GM23338 (cell line): ENCODE measurements at regions not wholly inside any gene's neighbourhood (a gene's known extent, or its start where the extent isn't known, plus 50 kb on each side); places are given as distances from the start of the nearest gene placed in this dataset.

Experiments used
- ATAC-seq: fragments of 200-7000 bp; cut with Tn5 transposase; 3 replicates; pipeline ENCODE4 v1.9.1; 2020
- DNase-seq: peaks from one replicate; pipeline ENCODE4 v3.0.0-alpha.2; 2015; ENCODE audit warnings: low spot score
- H2AFZ ChIP-seq: fragments of 200-600 bp; sonication (generic); 2 replicates; pipeline ENCODE4 v1.8.0; 2016; ENCODE audit warnings: antibody characterized with exemption, mild to moderate bottlenecking, moderate library complexity
- H3F3A ChIP-seq: fragments of 200-600 bp; sonication (generic); replicated peaks from 2 replicates; pipeline ENCODE4 v1.8.0; 2017; ENCODE audit warnings: antibody characterized with exemption, mixed run types, low read depth
- H3K27ac ChIP-seq: fragments of 200-600 bp; sonication (generic); 2 replicates; pipeline ENCODE4 v1.6.1; 2016; ENCODE audit warnings: low read depth
- H3K27me3 ChIP-seq: fragments of 200-600 bp; sonication (generic); 2 replicates; pipeline ENCODE4 v1.8.0; 2016; ENCODE audit warnings: mild to moderate bottlenecking, mixed run types, moderate library complexity; ENCODE audit not compliant: insufficient read depth
- H3K36me3 ChIP-seq: fragments of 200-600 bp; sonication (generic); 2 replicates; pipeline ENCODE4 v1.8.0; 2016; ENCODE audit warnings: mild to moderate bottlenecking; ENCODE audit not compliant: insufficient read depth
- H3K4me1 ChIP-seq: fragments of 200-600 bp; sonication (generic); 2 replicates; pipeline ENCODE4 v1.8.0; 2016; ENCODE audit warnings: mild to moderate bottlenecking, moderate library complexity; ENCODE audit not compliant: insufficient read depth
- H3K4me2 ChIP-seq: fragments of 200-600 bp; sonication (generic); 2 replicates; pipeline ENCODE4 v1.7.1; 2017; ENCODE audit warnings: mixed run types
- H3K4me3 ChIP-seq: fragments of 200-600 bp; sonication (generic); 2 replicates; pipeline ENCODE4 v1.6.1; 2016; ENCODE audit warnings: mixed run types
- H3K79me2 ChIP-seq: fragments of 200-600 bp; sonication (generic); replicated peaks from 2 replicates; pipeline ENCODE4 v1.8.0; 2017; ENCODE audit warnings: mild to moderate bottlenecking; ENCODE audit not compliant: insufficient read depth
- H3K9me2 ChIP-seq: fragments of 200-600 bp; sonication (generic); 2 replicates; pipeline ENCODE4 v1.8.0; 2017; ENCODE audit not compliant: insufficient read depth
- H4K20me1 ChIP-seq: fragments of 200-600 bp; sonication (generic); replicated peaks from 2 replicates; pipeline ENCODE4 v1.8.0; 2017; ENCODE audit warnings: mild to moderate bottlenecking; ENCODE audit not compliant: insufficient read depth
- H3K27ac Mint-ChIP-seq: 2 replicates; pipeline ENCODE4 v1.8.0; 2020; ENCODE audit warnings: inconsistent platforms, mild to moderate bottlenecking, moderate library complexity, mixed read lengths
- H3K27me3 Mint-ChIP-seq: 3 replicates; pipeline ENCODE4 v1.8.0; 2022; ENCODE audit warnings: low read depth, mild to moderate bottlenecking, moderate library complexity, mixed read lengths, inconsistent platforms; ENCODE audit not compliant: insufficient read depth, poor library complexity
- H3K36me3 Mint-ChIP-seq: 3 replicates; pipeline ENCODE4 v1.8.0; 2021; ENCODE audit warnings: low read depth, mild to moderate bottlenecking, inconsistent platforms, moderate library complexity, mixed read lengths
- H3K4me1 Mint-ChIP-seq: 3 replicates; pipeline ENCODE4 v1.8.0; 2020; ENCODE audit warnings: mild to moderate bottlenecking, inconsistent platforms, mixed read lengths
- H3K4me3 Mint-ChIP-seq: 3 replicates; pipeline ENCODE4 v1.8.0; 2021; ENCODE audit warnings: moderate library complexity, mild to moderate bottlenecking, inconsistent platforms, mixed read lengths
- H3K9me3 Mint-ChIP-seq: 3 replicates; pipeline ENCODE4 v1.8.0; 2020; ENCODE audit warnings: moderate library complexity, mild to moderate bottlenecking, inconsistent platforms, mixed read lengths
- CREB1 ChIP-seq: fragments of 250-450 bp; sonication (Bioruptor Pico); IDR thresholded peaks from 2 replicates; pipeline ENCODE4 v1.5.0; 2020; ENCODE audit warnings: low read depth, mild to moderate bottlenecking, moderate library complexity
- NANOG ChIP-seq: IDR thresholded peaks from 2 replicates; pipeline ENCODE4 v1.6.1; 2016; ENCODE audit warnings: antibody characterized with exemption, borderline replicate concordance
- POLR2AphosphoS5 ChIP-seq: IDR thresholded peaks from 2 replicates; pipeline ENCODE4 v1.6.1; 2016; ENCODE audit warnings: antibody characterized with exemption, low read depth
- ZNF114 ChIP-seq: fragments of 250-450 bp; sonication (Bioruptor Pico); IDR thresholded peaks from 2 replicates; pipeline ENCODE4 v1.5.0; 2020; ENCODE audit warnings: mild to moderate bottlenecking, moderate library complexity
- TF ChIP-seq, protein P1 (sequence below): fragments of 250-450 bp; sonication (Bioruptor Pico); IDR thresholded peaks from 2 replicates; pipeline ENCODE4 v1.5.0; 2020; ENCODE audit warnings: mild to moderate bottlenecking, moderate library complexity
- TF ChIP-seq, protein P2 (sequence below): IDR thresholded peaks from one replicate; pipeline ENCODE4 v1.6.1; 2018; ENCODE audit warnings: antibody characterized with exemption; ENCODE audit not compliant: unreplicated experiment
- TF ChIP-seq, protein P3 (sequence below), 2 experiments: fragments of 200-600 bp in 1 of 2; sonication (generic) in 1 of 2; conservative IDR thresholded peaks; 2 replicates each; pipeline versions ENCODE4 v1.5.1 to v1.6.1; 2016 to 2017; ENCODE audit warnings: antibody characterized with exemption in 2 of 2, low read depth in 2 of 2, mild to moderate bottlenecking in 2 of 2, moderate library complexity in 1 of 2

DNA sequence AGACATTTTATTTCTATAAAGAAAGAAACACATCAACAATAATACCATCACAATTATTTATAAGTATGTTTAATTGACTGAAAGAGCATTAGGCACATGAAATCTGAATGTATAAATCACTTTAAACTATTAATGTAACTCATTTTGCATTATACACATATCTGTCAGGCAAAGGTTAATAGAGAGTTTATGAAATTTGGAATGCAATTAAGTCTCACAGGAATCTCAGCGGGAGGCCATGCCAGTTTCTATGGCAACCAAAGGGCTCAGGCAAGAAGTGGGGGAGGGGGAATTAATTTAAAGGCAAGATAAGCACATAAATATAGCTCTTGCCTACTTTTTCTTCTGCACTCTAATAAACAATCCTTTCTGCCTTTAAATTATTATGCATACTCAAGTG lies 152.6 kb downstream of the SLC16A9 start (continued):
- TF ChIP-seq, protein P1, sequence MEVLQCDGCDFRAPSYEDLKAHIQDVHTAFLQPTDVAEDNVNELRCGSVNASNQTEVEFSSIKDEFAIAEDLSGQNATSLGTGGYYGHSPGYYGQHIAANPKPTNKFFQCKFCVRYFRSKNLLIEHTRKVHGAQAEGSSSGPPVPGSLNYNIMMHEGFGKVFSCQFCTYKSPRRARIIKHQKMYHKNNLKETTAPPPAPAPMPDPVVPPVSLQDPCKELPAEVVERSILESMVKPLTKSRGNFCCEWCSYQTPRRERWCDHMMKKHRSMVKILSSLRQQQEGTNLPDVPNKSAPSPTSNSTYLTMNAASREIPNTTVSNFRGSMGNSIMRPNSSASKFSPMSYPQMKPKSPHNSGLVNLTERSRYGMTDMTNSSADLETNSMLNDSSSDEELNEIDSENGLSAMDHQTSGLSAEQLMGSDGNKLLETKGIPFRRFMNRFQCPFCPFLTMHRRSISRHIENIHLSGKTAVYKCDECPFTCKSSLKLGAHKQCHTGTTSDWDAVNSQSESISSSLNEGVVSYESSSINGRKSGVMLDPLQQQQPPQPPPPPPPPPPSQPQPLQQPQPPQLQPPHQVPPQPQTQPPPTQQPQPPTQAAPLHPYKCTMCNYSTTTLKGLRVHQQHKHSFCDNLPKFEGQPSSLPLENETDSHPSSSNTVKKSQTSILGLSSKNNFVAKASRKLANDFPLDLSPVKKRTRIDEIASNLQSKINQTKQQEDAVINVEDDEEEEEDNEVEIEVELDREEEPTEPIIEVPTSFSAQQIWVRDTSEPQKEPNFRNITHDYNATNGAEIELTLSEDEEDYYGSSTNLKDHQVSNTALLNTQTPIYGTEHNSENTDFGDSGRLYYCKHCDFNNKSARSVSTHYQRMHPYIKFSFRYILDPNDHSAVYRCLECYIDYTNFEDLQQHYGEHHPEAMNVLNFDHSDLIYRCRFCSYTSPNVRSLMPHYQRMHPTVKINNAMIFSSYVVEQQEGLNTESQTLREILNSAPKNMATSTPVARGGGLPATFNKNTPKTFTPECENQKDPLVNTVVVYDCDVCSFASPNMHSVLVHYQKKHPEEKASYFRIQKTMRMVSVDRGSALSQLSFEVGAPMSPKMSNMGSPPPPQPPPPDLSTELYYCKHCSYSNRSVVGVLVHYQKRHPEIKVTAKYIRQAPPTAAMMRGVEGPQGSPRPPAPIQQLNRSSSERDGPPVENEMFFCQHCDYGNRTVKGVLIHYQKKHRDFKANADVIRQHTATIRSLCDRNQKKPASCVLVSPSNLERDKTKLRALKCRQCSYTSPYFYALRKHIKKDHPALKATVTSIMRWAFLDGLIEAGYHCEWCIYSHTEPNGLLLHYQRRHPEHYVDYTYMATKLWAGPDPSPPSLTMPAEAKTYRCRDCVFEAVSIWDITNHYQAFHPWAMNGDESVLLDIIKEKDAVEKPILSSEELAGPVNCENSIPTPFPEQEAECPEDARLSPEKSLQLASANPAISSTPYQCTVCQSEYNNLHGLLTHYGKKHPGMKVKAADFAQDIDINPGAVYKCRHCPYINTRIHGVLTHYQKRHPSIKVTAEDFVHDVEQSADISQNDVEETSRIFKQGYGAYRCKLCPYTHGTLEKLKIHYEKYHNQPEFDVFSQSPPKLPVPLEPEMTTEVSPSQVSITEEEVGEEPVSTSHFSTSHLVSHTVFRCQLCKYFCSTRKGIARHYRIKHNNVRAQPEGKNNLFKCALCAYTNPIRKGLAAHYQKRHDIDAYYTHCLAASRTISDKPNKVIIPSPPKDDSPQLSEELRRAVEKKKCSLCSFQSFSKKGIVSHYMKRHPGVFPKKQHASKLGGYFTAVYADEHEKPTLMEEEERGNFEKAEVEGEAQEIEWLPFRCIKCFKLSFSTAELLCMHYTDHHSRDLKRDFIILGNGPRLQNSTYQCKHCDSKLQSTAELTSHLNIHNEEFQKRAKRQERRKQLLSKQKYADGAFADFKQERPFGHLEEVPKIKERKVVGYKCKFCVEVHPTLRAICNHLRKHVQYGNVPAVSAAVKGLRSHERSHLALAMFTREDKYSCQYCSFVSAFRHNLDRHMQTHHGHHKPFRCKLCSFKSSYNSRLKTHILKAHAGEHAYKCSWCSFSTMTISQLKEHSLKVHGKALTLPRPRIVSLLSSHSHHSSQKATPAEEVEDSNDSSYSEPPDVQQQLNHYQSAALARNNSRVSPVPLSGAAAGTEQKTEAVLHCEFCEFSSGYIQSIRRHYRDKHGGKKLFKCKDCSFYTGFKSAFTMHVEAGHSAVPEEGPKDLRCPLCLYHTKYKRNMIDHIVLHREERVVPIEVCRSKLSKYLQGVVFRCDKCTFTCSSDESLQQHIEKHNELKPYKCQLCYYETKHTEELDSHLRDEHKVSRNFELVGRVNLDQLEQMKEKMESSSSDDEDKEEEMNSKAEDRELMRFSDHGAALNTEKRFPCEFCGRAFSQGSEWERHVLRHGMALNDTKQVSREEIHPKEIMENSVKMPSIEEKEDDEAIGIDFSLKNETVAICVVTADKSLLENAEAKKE (CRISPR knock-in tag) = no peak
- TF ChIP-seq CREB1 (CRISPR knock-in tag) = no peak
- no peak for TF ChIP-seq ZNF114 (CRISPR knock-in tag)
- TF ChIP-seq, protein P2, sequence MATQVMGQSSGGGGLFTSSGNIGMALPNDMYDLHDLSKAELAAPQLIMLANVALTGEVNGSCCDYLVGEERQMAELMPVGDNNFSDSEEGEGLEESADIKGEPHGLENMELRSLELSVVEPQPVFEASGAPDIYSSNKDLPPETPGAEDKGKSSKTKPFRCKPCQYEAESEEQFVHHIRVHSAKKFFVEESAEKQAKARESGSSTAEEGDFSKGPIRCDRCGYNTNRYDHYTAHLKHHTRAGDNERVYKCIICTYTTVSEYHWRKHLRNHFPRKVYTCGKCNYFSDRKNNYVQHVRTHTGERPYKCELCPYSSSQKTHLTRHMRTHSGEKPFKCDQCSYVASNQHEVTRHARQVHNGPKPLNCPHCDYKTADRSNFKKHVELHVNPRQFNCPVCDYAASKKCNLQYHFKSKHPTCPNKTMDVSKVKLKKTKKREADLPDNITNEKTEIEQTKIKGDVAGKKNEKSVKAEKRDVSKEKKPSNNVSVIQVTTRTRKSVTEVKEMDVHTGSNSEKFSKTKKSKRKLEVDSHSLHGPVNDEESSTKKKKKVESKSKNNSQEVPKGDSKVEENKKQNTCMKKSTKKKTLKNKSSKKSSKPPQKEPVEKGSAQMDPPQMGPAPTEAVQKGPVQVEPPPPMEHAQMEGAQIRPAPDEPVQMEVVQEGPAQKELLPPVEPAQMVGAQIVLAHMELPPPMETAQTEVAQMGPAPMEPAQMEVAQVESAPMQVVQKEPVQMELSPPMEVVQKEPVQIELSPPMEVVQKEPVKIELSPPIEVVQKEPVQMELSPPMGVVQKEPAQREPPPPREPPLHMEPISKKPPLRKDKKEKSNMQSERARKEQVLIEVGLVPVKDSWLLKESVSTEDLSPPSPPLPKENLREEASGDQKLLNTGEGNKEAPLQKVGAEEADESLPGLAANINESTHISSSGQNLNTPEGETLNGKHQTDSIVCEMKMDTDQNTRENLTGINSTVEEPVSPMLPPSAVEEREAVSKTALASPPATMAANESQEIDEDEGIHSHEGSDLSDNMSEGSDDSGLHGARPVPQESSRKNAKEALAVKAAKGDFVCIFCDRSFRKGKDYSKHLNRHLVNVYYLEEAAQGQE = no peak

DNA sequence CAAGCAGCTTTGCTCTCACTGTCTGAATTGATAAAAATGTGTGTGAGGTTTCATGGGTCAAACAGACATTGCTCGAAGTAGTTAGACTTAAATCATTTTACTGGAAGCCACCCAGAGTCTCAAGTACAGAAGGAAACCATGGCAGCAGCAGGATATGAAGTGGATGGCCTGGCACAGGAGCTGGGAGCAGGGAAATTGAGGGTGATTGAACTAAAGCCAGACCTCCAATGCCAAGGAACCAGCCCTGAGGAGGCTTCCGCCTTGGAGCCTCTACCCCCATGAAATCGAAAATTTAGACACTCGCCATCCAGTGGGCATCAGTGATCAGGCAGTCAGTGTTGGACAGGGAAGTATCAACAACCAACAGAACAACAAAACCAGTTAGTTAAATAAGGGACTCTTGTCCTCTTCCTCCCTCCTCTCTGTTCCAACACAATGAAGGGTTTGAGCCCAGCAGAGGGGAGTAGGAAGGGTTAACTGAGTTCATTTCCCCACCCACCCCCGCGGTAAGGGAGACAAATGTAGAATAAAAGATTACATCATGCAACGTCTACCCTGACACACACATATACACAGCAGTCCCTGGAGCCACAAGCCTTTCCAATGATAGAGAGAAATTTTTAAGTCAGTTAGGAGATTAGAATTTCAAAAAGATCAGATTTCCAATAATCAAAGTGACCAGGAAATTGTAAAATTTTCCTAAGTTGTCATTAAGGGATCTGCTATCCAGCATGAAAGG lies 156.3 kb downstream of the SLC16A9 start:
- peaks cover 2% of the 10 kb centered on the region for H3K27me3 Mint-ChIP-seq
- H3F3A ChIP-seq = no peaks in the 10 kb centered on the region
- no peaks in the 10 kb centered on the region for H3K9me3 Mint-ChIP-seq
- ATAC-seq = peak; percentile 26; the same call in 1 of the 3 replicates
- no peak overlapping the region for H3K4me2 ChIP-seq
- H3K36me3 ChIP-seq = no peaks in the 10 kb centered on the region
- peaks cover 25% of the 10 kb centered on the region for H3K4me1 Mint-ChIP-seq
- H3K27ac Mint-ChIP-seq = no peak overlapping the region
- no peak overlapping the region for H3K27ac ChIP-seq
- H3K27me3 ChIP-seq = no peaks in the 10 kb centered on the region
- H3K79me2 ChIP-seq = no peaks in the 10 kb centered on the region
- no peak for TF ChIP-seq POLR2AphosphoS5
- TF ChIP-seq, protein P3, sequence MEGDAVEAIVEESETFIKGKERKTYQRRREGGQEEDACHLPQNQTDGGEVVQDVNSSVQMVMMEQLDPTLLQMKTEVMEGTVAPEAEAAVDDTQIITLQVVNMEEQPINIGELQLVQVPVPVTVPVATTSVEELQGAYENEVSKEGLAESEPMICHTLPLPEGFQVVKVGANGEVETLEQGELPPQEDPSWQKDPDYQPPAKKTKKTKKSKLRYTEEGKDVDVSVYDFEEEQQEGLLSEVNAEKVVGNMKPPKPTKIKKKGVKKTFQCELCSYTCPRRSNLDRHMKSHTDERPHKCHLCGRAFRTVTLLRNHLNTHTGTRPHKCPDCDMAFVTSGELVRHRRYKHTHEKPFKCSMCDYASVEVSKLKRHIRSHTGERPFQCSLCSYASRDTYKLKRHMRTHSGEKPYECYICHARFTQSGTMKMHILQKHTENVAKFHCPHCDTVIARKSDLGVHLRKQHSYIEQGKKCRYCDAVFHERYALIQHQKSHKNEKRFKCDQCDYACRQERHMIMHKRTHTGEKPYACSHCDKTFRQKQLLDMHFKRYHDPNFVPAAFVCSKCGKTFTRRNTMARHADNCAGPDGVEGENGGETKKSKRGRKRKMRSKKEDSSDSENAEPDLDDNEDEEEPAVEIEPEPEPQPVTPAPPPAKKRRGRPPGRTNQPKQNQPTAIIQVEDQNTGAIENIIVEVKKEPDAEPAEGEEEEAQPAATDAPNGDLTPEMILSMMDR (conservative IDR thresholded peaks at IDR 0.05; ENCODE audit: low read depth in 2 of 2) = 0 out of 4 replicates have a peak, but pooled peaks of 1 of the 2 experiments have one; percentile 8
- TF ChIP-seq ZNF114 (CRISPR knock-in tag) = no peak
- no peak for TF ChIP-seq NANOG
- peak overlapping the region; percentile 57; the same call in 1 of the 2 replicates for H2AFZ ChIP-seq
- peak; percentile 11 for DNase-seq
- no peak overlapping the region for H3K4me3 ChIP-seq
- no peaks in the 10 kb centered on the region for H4K20me1 ChIP-seq
- no peaks in the 10 kb centered on the region for H3K36me3 Mint-ChIP-seq
- H3K9me2 ChIP-seq = peaks cover 3% of the 10 kb centered on the region; the same call in 1 of the 2 replicates
- H3K4me3 Mint-ChIP-seq = no peak overlapping the region
- peaks cover 21% of the 10 kb centered on the region for H3K4me1 ChIP-seq
